NT2/D1 (cell line): ENCODE measurements at regions not wholly inside any gene's neighbourhood (a gene's known extent, or its start where the extent isn't known, plus 50 kb on each side); places are given as distances from the start of the nearest gene placed in this dataset.

Source experiments
- DNase-seq: peaks from one replicate; pipeline ENCODE4 v3.0.0-alpha.2; 2011; ENCODE audit warnings: low read depth, low spot score
- H3K27me3 ChIP-seq: 2 replicates; pipeline ENCODE4 v1.6.0; 2011; ENCODE audit warnings: mild to moderate bottlenecking; ENCODE audit not compliant: insufficient read length, insufficient read depth
- H3K36me3 ChIP-seq: 2 replicates; pipeline ENCODE4 v1.6.1; 2011; ENCODE audit warnings: mild to moderate bottlenecking, low read length, mixed read lengths; ENCODE audit not compliant: insufficient read depth, insufficient read length
- H3K4me1 ChIP-seq: 2 replicates; pipeline ENCODE4 v1.5.1; 2011; ENCODE audit not compliant: insufficient read depth, insufficient read length
- H3K4me3 ChIP-seq: 2 replicates; pipeline ENCODE4 v1.5.1; 2011; ENCODE audit warnings: low read depth; ENCODE audit not compliant: insufficient read length
- H3K9ac ChIP-seq: 2 replicates; pipeline ENCODE4 v1.6.0; 2011; ENCODE audit warnings: low read depth; ENCODE audit not compliant: insufficient read length
- H3K9me3 ChIP-seq: 2 replicates; pipeline ENCODE4 v1.5.1; 2011; ENCODE audit warnings: mild to moderate bottlenecking, low read length; ENCODE audit not compliant: insufficient read depth
- SUZ12 ChIP-seq: IDR thresholded peaks from 2 replicates; pipeline ENCODE4 v1.6.1; 2011; ENCODE audit not compliant: insufficient read length, insufficient read depth; ENCODE audit errors: extremely low read depth
- YY1 ChIP-seq: IDR thresholded peaks from 2 replicates; pipeline ENCODE4 v1.6.1; 2011; ENCODE audit not compliant: insufficient read length, insufficient read depth
- ZNF274 ChIP-seq: IDR thresholded peaks from 2 replicates; pipeline ENCODE4 v1.6.1; 2011; ENCODE audit warnings: mild to moderate bottlenecking, low read depth, low read length

- no peak overlapping the region for H3K9ac ChIP-seq
- H3K4me1 ChIP-seq = no peaks in the 10 kb centered on the region
- no peaks in the 10 kb centered on the region for H3K36me3 ChIP-seq
- no peaks in the 10 kb centered on the region for H3K27me3 ChIP-seq
- no peak for DNase-seq
- no peaks in the 10 kb centered on the region for H3K9me3 ChIP-seq
- TF ChIP-seq SUZ12 (no peak), ZNF274 (no peak), YY1 (no peak)
- no peak overlapping the region for H3K4me3 ChIP-seq
Measured at GRCh38 chr9:78860801-78861475, 564.0 kb downstream of the PSAT1 start.

- no peaks in the 10 kb centered on the region for H3K27me3 ChIP-seq
- H3K9ac ChIP-seq = no peak overlapping the region
- H3K4me3 ChIP-seq = no peak overlapping the region
- H3K36me3 ChIP-seq = no peaks in the 10 kb centered on the region
- H3K4me1 ChIP-seq = no peaks in the 10 kb centered on the region
- TF ChIP-seq YY1 (no peak), SUZ12 (no peak), ZNF274 (no peak)
- no peaks in the 10 kb centered on the region for H3K9me3 ChIP-seq
- no peak for DNase-seq
Measured at GRCh38 chr9:78863531-78863930, 566.6 kb downstream of the PSAT1 start.

GRCh38 chr9:78865737-78866136 is 568.8 kb downstream of the PSAT1 start:
- H3K4me3 ChIP-seq = no peak overlapping the region
- no peaks in the 10 kb centered on the region for H3K4me1 ChIP-seq
- H3K27me3 ChIP-seq = no peaks in the 10 kb centered on the region
- DNase-seq = no peak
- H3K36me3 ChIP-seq = no peaks in the 10 kb centered on the region
- no peak overlapping the region for H3K9ac ChIP-seq
- no peaks in the 10 kb centered on the region for H3K9me3 ChIP-seq
- TF ChIP-seq YY1 = no peak
- TF ChIP-seq SUZ12 = no peak

- Histone ChIP-seq H3K9ac (no peak overlapping the region), H3K36me3 (no peaks in the 10 kb centered on the region), H3K4me1 (no peaks in the 10 kb centered on the region), H3K4me3 (no peak overlapping the region), H3K9me3 (no peaks in the 10 kb centered on the region), H3K27me3 (no peaks in the 10 kb centered on the region)
- DNase-seq = no peak
- TF ChIP-seq ZNF274 (no peak), SUZ12 (no peak), YY1 (no peak)
Measured at GRCh38 chr9:78866207-78867132, 569.5 kb downstream of the PSAT1 start.

- Histone ChIP-seq H3K4me3 (no peak overlapping the region), H3K36me3 (no peaks in the 10 kb centered on the region), H3K9ac (no peak overlapping the region), H3K9me3 (no peaks in the 10 kb centered on the region), H3K4me1 (no peaks in the 10 kb centered on the region), H3K27me3 (no peaks in the 10 kb centered on the region)
- DNase-seq = no peak
- TF ChIP-seq SUZ12 = no peak
- TF ChIP-seq YY1 = no peak
- TF ChIP-seq ZNF274 = no peak
Measured at GRCh38 chr9:78871086-78871451, 574.1 kb downstream of the PSAT1 start.

- TF ChIP-seq SUZ12 (no peak), YY1 (no peak), ZNF274 (no peak)
- DNase-seq = no peak
- H3K36me3 ChIP-seq = no peaks in the 10 kb centered on the region
- H3K9me3 ChIP-seq = no peaks in the 10 kb centered on the region
- no peaks in the 10 kb centered on the region for H3K27me3 ChIP-seq
- no peak overlapping the region for H3K4me3 ChIP-seq
- no peak overlapping the region for H3K9ac ChIP-seq
- H3K4me1 ChIP-seq = no peaks in the 10 kb centered on the region
Measured at GRCh38 chr9:78871452-78872331, 574.8 kb downstream of the PSAT1 start.

- no peaks in the 10 kb centered on the region for H3K27me3 ChIP-seq
- no peaks in the 10 kb centered on the region for H3K9me3 ChIP-seq
- H3K4me1 ChIP-seq = no peaks in the 10 kb centered on the region
- no peak overlapping the region for H3K9ac ChIP-seq
- no peak for TF ChIP-seq YY1
- TF ChIP-seq ZNF274 = no peak
- DNase-seq = no peak
- H3K36me3 ChIP-seq = no peaks in the 10 kb centered on the region
- no peak overlapping the region for H3K4me3 ChIP-seq
Measured at GRCh38 chr9:78874061-78874460, 577.1 kb downstream of the PSAT1 start.
